NCI-H2227 (cell line): ENCODE measurements at regions not wholly inside any gene's neighbourhood (a gene's known extent, or its start where the extent isn't known, plus 50 kb on each side); places are given as distances from the start of the nearest gene placed in this dataset.
A peak's percentile ranks its signal among the peaks of the same experiment; 100 is the strongest.

Source experiments
- DNase-seq: peaks from one replicate; lab custom pipeline; 2025; ENCODE audit not compliant: unreplicated experiment; lab: John Stamatoyannopoulos, UW

- no peak for DNase-seq
These were observed 212.7 kb upstream of the C1QTNF7 start for GRCh38 chr4:15215109-15215508.

DNA sequence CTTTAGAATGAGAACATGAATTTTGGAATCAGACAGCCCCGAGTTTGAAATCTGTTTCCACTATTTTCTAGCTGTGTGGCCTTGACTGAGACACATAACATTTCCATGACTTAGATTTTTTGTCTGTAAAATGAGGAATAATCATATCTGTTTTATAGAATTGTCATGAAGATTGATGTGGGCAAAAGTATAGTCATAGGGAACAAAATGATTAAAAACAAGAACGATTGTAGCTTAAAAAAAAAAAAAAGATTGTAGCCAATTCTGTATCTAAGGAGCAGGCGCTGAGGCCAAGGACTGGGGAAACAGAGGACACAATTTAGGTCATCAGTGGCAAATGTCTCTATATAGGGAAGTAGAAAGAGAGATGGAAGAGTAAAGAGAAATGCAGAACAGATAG, 201.6 kb upstream of the C1QTNF7 start:
- DNase-seq: no peak

DNA sequence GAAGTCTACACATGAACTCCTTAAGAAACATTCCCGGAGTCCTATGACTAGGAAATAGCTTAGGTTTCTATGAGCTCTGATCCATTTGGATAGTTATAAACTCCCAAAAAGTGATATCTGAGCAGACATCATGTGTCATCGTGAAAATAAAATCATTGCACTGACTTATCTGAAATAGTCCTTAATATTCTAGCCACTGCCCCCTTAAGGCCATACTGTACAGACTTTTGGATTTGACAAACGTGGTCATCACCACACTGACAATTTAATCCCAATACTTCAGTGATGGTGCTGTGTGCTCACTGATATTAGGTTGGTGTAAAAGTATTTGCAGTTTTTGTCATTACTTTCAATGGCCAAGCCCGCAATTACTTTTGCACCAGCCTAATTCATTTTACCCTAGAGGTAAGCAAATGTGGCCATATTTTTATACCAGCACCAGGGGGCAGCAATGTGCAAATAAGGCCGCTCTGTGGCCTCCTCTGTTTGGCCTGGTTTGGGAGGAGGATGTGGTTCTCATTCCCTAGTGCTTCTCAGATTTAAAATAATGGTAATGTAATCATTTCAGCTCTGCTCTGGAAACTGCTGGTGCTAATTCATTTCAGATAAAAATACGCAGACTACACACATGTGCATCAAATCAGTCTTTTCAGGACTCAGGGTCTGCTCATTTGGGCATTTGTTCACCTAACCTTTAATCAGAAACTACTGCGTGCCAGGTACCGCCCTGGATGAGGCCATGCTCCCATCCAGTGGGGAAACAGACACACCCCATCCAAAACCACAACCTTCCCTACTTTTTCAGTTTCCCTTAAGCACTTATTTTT, 196.4 kb upstream of the C1QTNF7 start:
- DNase-seq: peak; percentile 0

- no peak for DNase-seq
These were observed 195.2 kb upstream of the C1QTNF7 start for GRCh38 chr4:15232366-15233263.

DNA sequence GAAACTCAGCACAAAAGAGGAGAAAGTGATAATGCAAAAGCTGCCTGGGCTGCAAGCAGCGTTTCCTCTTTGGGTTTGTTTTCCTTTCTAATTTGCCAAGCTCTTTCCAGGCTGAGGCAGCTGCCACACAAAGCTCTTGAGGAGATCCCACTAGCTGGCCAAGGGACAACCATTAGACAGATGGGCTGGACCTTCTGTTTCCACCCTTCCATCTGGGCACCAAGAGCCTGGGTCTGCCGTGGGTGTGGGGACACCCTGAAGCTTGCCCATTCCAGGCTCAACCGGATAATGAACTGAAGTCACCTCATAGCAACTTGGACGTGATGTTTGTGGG, 194.6 kb upstream of the C1QTNF7 start:
- DNase-seq: no peak

GRCh38 chr4:15233626-15234025, 194.2 kb upstream of the C1QTNF7 start:
- DNase-seq: no peak

DNA sequence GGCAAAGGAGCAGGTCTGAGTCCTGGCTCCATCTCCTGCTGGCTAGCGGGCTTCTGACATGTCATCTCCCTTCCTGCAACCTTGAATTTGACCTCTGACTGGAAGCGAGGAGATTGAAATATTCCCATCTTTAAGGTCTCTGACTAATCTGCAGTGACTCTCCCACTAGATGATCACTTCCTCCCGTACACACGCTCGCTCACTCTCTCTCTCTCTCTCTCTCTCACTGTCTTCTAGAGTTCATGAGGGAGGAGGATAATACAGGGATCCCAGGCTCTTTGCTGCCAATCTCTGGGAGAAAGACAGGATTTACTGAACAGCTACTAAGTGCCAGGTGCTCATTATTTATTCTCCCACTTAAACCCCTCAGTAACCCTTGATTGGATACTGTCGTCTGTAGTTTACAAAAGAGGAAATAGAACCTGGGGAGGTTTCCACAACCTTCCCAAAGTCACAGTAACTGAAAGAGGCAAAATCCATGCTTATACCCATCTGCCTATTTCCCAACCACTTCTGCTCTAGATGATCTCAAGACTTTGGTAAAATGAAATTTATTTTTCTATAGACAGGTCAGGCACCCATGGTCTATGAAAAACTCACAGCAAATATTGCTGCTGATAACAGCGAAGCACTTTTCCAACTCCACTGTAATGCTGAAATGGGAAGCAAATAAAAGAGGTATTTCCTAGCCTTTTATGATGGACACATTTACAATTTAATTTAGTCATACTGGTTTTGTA, 193.5 kb upstream of the C1QTNF7 start:
- DNase-seq: no peak

GRCh38 chr4:15234856-15235126, 193.0 kb upstream of the C1QTNF7 start:
- DNase-seq: no peak

GRCh38 chr4:15235135-15235534, 192.7 kb upstream of the C1QTNF7 start:
- no peak for DNase-seq

DNA sequence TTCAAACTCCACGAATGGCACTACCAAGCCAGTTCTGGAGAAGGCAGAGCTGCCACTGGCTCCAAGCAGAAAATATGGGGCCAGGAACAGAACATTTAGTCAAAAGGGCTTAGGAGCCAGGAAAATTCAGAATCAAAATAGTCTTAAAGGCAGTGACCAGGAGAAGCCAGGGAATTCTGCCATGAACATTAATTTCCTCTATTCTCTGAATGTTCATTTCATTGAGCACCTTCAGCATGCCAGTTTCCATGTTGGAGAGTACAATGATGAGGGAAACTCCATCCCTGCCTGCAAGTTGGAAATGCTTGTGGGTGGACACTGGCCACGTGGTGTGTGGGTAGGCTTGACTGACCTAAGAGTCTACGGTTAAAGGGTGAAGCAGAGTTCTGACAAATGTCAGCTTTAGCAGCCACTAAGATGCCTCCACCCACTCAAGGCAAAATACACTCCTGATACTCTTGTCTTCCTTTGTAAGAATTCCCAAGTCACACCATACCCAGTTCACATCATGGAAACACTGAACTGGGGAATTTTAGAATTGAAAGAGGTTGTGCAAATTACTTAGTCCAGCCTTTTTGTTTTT, 190.1 kb upstream of the C1QTNF7 start:
- DNase-seq: no peak

GRCh38 chr4:15238720-15239119, 189.1 kb upstream of the C1QTNF7 start:
- no peak for DNase-seq

GRCh38 chr4:15239866-15240265, 188.0 kb upstream of the C1QTNF7 start:
- DNase-seq: no peak

DNA sequence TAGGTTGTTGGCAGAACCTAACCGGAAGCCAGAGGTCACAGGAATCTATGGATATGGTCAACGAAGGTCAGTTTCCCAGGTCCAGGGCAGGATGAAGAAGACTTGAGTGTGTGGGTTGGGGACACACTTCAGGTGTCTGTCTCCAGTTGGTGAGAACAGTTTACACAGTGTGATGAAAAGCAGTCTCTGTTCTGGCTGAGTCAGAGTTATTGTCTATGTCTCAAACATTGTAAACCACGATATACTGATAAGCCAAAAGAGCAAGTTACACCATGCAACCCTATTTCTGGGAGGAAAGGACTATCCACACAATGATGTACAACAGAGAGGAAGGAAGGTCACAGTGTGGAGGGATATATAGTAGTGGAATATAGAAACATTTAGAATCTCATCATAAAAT, 187.1 kb upstream of the C1QTNF7 start:
- no peak for DNase-seq

DNA sequence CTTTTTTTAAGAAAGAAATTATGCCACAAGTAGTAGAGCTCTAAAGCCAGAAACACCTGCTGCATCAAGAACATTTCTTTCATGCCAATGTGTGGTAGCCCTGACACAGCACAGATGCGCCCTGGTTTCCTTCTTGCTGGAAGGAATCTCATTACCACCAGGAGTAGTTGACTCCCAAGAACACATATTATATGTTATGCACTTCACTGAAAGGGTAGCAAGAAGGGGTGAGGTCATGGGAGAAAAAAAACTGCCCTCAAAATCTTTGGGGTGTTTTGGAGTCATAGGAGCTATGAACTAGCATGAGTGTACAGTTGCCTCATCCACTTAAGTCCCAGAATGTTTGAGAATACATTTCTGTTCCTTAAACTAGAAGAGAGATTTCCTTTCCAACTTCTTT, 185.8 kb upstream of the C1QTNF7 start:
- DNase-seq: no peak

GRCh38 chr4:15244354-15244753, 183.5 kb upstream of the C1QTNF7 start:
- DNase-seq: no peak

DNA sequence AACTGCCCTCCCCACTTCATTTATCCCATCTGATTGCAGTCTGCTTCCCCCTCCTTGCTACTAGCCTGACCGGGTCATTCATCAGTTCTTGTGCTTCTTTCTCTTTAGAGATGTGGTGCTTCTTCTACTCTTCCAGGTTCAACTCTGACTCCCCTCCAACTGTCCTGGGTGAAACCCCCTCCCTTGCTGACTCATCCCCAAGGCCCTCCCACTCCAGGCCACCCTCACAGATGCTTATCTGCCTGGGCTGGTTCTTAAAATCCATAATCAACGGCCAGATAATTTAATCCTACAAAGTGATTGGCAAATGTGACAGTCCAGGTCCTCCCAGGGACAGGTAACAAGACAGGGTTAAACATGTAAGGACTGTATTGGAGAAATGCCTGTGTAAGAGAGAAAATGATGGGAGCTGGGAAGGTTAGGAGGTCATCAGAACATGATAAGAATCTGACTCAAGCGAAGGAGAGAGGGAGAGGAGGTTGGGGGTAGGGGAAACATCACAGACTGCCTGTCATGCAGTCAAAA, 182.8 kb upstream of the C1QTNF7 start:
- no peak for DNase-seq

- DNase-seq: no peak
These were observed 177.8 kb upstream of the C1QTNF7 start for GRCh38 chr4:15250021-15250441.

DNA sequence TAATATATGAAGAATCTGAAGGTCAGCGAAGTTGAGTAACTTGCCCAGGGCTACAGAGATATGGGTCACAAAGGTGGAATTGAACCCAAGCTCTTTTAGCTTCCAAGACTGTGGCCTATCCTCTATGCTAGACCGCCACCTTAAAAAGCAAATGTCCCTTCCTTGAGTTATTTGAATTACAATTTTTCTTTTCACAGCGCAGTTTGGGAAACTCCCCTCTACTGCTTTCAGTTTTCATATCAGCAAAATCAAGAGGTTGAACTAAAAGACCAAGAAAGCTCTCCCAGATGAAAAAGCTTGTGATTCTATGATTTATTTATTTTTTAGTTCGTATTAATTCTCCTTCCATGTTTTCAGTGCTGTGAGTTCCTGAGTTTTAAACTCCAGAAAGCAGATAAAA, 174.5 kb upstream of the C1QTNF7 start:
- no peak for DNase-seq

- DNase-seq: no peak
These were observed 173.5 kb upstream of the C1QTNF7 start for GRCh38 chr4:15254236-15254880.

DNA sequence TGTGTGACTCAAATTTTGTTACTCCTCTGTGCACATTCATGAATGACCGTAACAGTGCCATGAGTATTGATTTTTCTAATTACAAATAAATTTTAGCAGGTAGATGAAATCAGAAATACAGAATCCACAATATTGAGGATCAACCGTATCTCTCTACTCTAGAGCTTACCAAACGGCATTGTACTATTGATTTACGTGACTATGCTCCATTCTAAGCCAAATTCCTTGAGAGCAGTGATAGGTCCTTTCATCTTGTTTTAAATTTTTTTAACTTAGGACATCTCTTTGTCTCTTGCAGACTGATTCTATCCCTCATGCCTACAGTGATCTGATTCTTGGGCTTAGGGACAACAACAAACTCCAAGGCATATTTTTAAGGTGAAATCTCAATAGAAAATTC, 172.3 kb upstream of the C1QTNF7 start:
- no peak for DNase-seq

- DNase-seq: no peak
These were observed 167.1 kb upstream of the C1QTNF7 start for GRCh38 chr4:15260758-15261157.
